K562 (cell line): ENCODE measurements at regions not wholly inside any gene's neighbourhood (a gene's known extent, or its start where the extent isn't known, plus 50 kb on each side); places are given as distances from the start of the nearest gene placed in this dataset.

Experiments
- ATAC-seq: fragments of 200-7000 bp; cut with Tn5 transposase; 3 replicates; pipeline ENCODE4 v1.9.1; 2020; ENCODE audit warnings: moderate library complexity
- BruUV-seq: library from RNA; stranded (reverse); fragments of 400-500 nt; replicated peaks from 2 replicates; lab custom pipeline; 2021; lab: Mats Ljungman, UMichigan
- CTCF ChIA-PET: fragments of 300-600 bp; formaldehyde crosslinking; extraction: SDS; loops from one replicate; lab custom pipeline; 2021; ENCODE audit warnings: low intra/inter-chr PET ratio; lab: Yijun Ruan, JAX
- POLR2A ChIA-PET: fragments of 300-600, 350-650 bp; sonication (Branson Sonifier 250); formaldehyde crosslinking; extraction: SDS; loops from one replicate; lab custom pipeline; 2021; ENCODE audit warnings: antibody characterized with exemption, inconsistent platforms; lab: Yijun Ruan, JAX
- DNase-seq, 4 experiments: peaks; one replicate each; pipeline versions ENCODE4 v3.0.0 to v3.0.0-alpha.2; 2011 to 2018; ENCODE audit warnings: low spot score in 3 of 4, mixed read lengths in 3 of 4; ENCODE audit errors: extremely low read depth in 1 of 4
- FAIRE-seq: peaks from 2 replicates; lab custom pipeline; 2011; peaks lifted over from hg19 to GRCh38; lab: Jason Lieb, UNC
- H2AFZ ChIP-seq: 2 replicates; pipeline ENCODE4 v1.6.0; 2011; ENCODE audit warnings: low read depth, low read length, control low read depth, inconsistent platforms
- H3K27ac ChIP-seq: fragments of 200-600 bp; 3 replicates; pipeline ENCODE4 v1.8.0; 2011; ENCODE audit warnings: low read depth, mild to moderate bottlenecking, control low read depth, inconsistent platforms, low read length, moderate library complexity, mixed read lengths; ENCODE audit errors: extremely low read depth
- H3K27me3 ChIP-seq, 2 experiments: fragments of 300-600 bp in 1 of 2; 2 replicates in 1 of 2; 3 replicates in 1 of 2; pipeline versions ENCODE4 v1.6.0 to v1.8.0; 2011; ENCODE audit warnings: inconsistent platforms in 2 of 2, low read length in 2 of 2, mild to moderate bottlenecking in 1 of 2, mixed read lengths in 1 of 2, moderate library complexity in 1 of 2; ENCODE audit not compliant: control insufficient read depth in 2 of 2, insufficient read depth in 2 of 2
- H3K36me3 ChIP-seq: fragments of 300-600 bp; 3 replicates; pipeline ENCODE4 v1.8.0; 2011; ENCODE audit warnings: mild to moderate bottlenecking, low read length, inconsistent platforms; ENCODE audit not compliant: control insufficient read depth, insufficient read depth
- H3K4me1 ChIP-seq, 2 experiments: fragments of 200-600 bp in 1 of 2; replicated peaks in 1 of 2; 2 replicates in 1 of 2; 3 replicates in 1 of 2; pipeline versions ENCODE4 v1.5.1 to v1.8.0; 2011; ENCODE audit warnings: inconsistent platforms in 2 of 2, low read length in 2 of 2, mild to moderate bottlenecking in 1 of 2, mixed read lengths in 1 of 2, moderate library complexity in 1 of 2; ENCODE audit not compliant: control insufficient read depth in 2 of 2, insufficient read depth in 2 of 2
- H3K4me2 ChIP-seq: 2 replicates; pipeline ENCODE4 v1.6.1; 2011; ENCODE audit warnings: low read length, control low read depth, inconsistent platforms, mixed read lengths; ENCODE audit not compliant: insufficient read depth
- H3K4me3 ChIP-seq: fragments of 200-600 bp; sonication (generic), shearing (Covaris generic); 2 replicates; pipeline ENCODE4 v1.5.1; 2016; ENCODE audit warnings: control low read depth, inconsistent platforms
- H3K79me2 ChIP-seq: fragments of 200-600 bp; 3 replicates; pipeline ENCODE4 v1.8.0; 2011; ENCODE audit warnings: low read length, inconsistent platforms; ENCODE audit not compliant: control insufficient read depth, insufficient read depth
- H3K9ac ChIP-seq, 2 experiments: 2 replicates each; pipeline versions ENCODE4 v1.6.0 to v1.6.1; 2011; ENCODE audit warnings: low read depth in 2 of 2, low read length in 2 of 2, control low read depth in 1 of 2, inconsistent platforms in 1 of 2, mild to moderate bottlenecking in 1 of 2, mixed read lengths in 1 of 2; ENCODE audit not compliant: insufficient read depth in 1 of 2
- H3K9me1 ChIP-seq: one replicate; pipeline ENCODE4 v1.6.0; 2011; ENCODE audit warnings: inconsistent platforms, mild to moderate bottlenecking, low read length, moderate library complexity; ENCODE audit not compliant: control insufficient read depth, insufficient read depth
- H3K9me3 ChIP-seq: replicated peaks from 2 replicates; pipeline ENCODE4 v1.5.1; 2011; ENCODE audit warnings: low read depth, low read length, inconsistent platforms; ENCODE audit not compliant: control insufficient read depth, insufficient read depth
- H4K20me1 ChIP-seq: replicated peaks from 2 replicates; pipeline ENCODE4 v1.6.1; 2011; ENCODE audit warnings: low read length, inconsistent platforms, mixed read lengths; ENCODE audit not compliant: control insufficient read depth, insufficient read depth
- FOXK1 ChIP-seq: sonication (generic); formaldehyde crosslinking; IDR thresholded peaks from 2 replicates; pipeline ENCODE4 v1.8.0; 2022; ENCODE audit warnings: missing genetic modification reagents, mild to moderate bottlenecking, borderline replicate concordance
- FUS ChIP-seq: fragments of 200-400 bp; formaldehyde crosslinking; optimal IDR thresholded peaks from 2 replicates; pipeline ENCODE3; 2017; ENCODE audit warnings: low read depth, low read length
- SMARCA5 ChIP-seq: fragments of 450-650 bp; IDR thresholded peaks from 2 replicates; pipeline ENCODE4 v1.6.1; 2016
- ZNF586 ChIP-seq: fragments of 450-650 bp; formaldehyde crosslinking; conservative IDR thresholded peaks from 2 replicates; pipeline ENCODE4 v1.4.0; 2020; ENCODE audit warnings: mild to moderate bottlenecking, moderate library complexity
- WGBS: fragments of 100-300 bp; shearing (Covaris generic); methylation state at CpG from one replicate; pipeline ENCODE4 v1.1.6; 2016; ENCODE audit warnings: low coverage, mixed read lengths; ENCODE audit not compliant: insufficient coverage; ENCODE audit errors: missing lambda C conversion rate; 5-methylcytosine and 5-hydroxymethylcytosine counted together
- in situ Hi-C: fragments of 300-500 bp; cut with MboI; formaldehyde crosslinking; loops from 4 replicates; pipeline ENCODE4 v1.15.0; 2018; ENCODE audit warnings: inconsistent platforms, mixed read lengths
- intact Hi-C: fragments of 100-400 bp; cut with micrococcal nuclease; formaldehyde crosslinking; loops from 2 replicates; pipeline ENCODE4 v1.14.2; 2022
- TF ChIP-seq, protein P1 (sequence below), 3 experiments: IDR thresholded peaks in 2 of 3; conservative IDR thresholded peaks in 1 of 3; 2 replicates each; pipeline ENCODE4 v1.5.1; 2011 to 2012; ENCODE audit warnings: low read length in 3 of 3, mild to moderate bottlenecking in 3 of 3, control low read depth in 2 of 3, improper control_type of control experiment in 1 of 3, inconsistent platforms in 1 of 3, low read depth in 1 of 3, mixed read lengths in 1 of 3, moderate library complexity in 1 of 3; ENCODE audit not compliant: insufficient read depth in 2 of 3

DNA sequence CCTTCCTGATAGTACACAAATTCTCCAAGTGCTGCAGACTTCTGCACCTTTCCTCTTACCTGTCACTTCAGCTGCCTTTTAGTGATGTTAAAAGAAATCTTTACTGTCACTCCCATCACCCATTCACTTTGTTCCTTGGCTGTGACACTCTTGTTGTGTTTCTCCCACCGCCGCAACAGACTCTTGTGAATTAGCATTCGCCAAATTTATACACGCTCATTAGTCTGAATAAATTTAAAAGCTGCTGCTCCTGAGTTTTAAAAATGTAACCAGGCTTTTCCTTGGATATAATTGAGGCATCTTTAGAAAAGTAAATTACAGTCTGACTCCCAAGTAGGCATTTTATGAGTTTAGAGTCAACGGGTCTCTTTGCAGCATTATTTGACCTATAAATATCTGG lies 1197.9 kb downstream of the BCL11B start (continued):
- TF ChIP-seq, protein P1, sequence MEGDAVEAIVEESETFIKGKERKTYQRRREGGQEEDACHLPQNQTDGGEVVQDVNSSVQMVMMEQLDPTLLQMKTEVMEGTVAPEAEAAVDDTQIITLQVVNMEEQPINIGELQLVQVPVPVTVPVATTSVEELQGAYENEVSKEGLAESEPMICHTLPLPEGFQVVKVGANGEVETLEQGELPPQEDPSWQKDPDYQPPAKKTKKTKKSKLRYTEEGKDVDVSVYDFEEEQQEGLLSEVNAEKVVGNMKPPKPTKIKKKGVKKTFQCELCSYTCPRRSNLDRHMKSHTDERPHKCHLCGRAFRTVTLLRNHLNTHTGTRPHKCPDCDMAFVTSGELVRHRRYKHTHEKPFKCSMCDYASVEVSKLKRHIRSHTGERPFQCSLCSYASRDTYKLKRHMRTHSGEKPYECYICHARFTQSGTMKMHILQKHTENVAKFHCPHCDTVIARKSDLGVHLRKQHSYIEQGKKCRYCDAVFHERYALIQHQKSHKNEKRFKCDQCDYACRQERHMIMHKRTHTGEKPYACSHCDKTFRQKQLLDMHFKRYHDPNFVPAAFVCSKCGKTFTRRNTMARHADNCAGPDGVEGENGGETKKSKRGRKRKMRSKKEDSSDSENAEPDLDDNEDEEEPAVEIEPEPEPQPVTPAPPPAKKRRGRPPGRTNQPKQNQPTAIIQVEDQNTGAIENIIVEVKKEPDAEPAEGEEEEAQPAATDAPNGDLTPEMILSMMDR (IDR thresholded peaks at IDR 0.05 in 2 of 3, conservative IDR thresholded peaks at IDR 0.05 in 1 of 3; ENCODE audit: insufficient read depth in 2 of 3, low read depth in 1 of 3, low read length in 3 of 3), result no peak
- TF ChIP-seq ZNF586 (CRISPR knock-in tag) (no peak), FOXK1 (no peak)

GRCh38 chr14:98077176-98077575 lies 1194.8 kb downstream of the BCL11B start:
- BruUV-seq, result no TSS peak

More at GRCh38 chr14:98077176-98077575, 1194.8 kb downstream of the BCL11B start:
- 0% methylated on average over 3 of the region's 3 CpGs for WGBS
- Histone ChIP-seq H3K4me1 (no peaks in the 10 kb centered on the region), H2AFZ (no peak overlapping the region), H3K9me3 (no peaks in the 10 kb centered on the region), H3K4me2 (no peak overlapping the region), H3K9me1 (no peaks in the 10 kb centered on the region), H3K36me3 (no peaks in the 10 kb centered on the region), H3K9ac (no peak overlapping the region), H3K4me3 (no peak overlapping the region), H3K79me2 (no peaks in the 10 kb centered on the region), H4K20me1 (no peaks in the 10 kb centered on the region), H3K27ac (no peak overlapping the region), H3K27me3 (no peaks in the 10 kb centered on the region)
- DNase-seq (no peak), ATAC-seq (no peak), FAIRE-seq (no peak)
- in situ Hi-C loops, result no loop called here
- CTCF ChIA-PET, result no interaction called here
- TF ChIP-seq SMARCA5 (no peak), FUS (no peak)
- intact Hi-C loops, result no loop called here
- POLR2A ChIA-PET, result no interaction called here
